ENCODE measurements at regions not wholly inside any gene's neighbourhood (a gene's known extent, or its start where the extent isn't known, plus 50 kb on each side); places are given as distances from the start of the nearest gene placed in this dataset.
"Not testable (repeated sequence)": the region's sequence is repeated elsewhere in the genome, so short reads cannot be mapped to it uniquely, and the experiment has no call there.

DNA sequence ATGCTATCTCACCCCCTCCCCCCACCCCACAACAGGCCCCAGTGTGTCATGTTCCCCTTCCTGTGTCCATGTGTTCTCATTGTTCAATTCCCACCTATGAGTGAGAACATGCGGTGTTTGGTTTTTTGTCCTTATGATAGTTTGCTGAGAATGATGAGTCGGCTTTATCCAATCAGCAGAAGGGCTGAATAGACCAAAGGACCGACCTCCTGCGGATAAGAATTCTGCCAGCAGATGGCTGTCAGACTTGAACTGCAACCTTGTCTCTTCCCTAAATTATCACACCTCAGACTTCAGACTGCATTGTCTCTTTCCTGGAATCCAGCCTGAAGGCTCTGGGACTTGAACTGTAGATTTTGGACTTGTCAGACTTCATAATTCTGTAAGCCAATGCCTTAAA is 853.4 kb downstream of the TRAM1L1 start:
- TF ChIP-seq CTCF (conservative IDR thresholded peaks at IDR 0.05; ENCODE audit: low read length); EZH2phosphoT487 (IDR thresholded peaks at IDR 0.05; ENCODE audit: borderline replicate concordance): not testable (repeated sequence)
